GM18507 (cell line): ENCODE measurements at regions not wholly inside any gene's neighbourhood (a gene's known extent, or its start where the extent isn't known, plus 50 kb on each side); places are given as distances from the start of the nearest gene placed in this dataset.

Experiments used
- DNase-seq: peaks from one replicate; pipeline ENCODE4 v3.0.0; 2011; ENCODE audit warnings: low read depth; ENCODE audit not compliant: insufficient read length; ENCODE audit errors: extremely low spot score
- FAIRE-seq: peaks from 2 replicates; lab custom pipeline; 2011; peaks lifted over from hg19 to GRCh38; lab: Jason Lieb, UNC

DNA sequence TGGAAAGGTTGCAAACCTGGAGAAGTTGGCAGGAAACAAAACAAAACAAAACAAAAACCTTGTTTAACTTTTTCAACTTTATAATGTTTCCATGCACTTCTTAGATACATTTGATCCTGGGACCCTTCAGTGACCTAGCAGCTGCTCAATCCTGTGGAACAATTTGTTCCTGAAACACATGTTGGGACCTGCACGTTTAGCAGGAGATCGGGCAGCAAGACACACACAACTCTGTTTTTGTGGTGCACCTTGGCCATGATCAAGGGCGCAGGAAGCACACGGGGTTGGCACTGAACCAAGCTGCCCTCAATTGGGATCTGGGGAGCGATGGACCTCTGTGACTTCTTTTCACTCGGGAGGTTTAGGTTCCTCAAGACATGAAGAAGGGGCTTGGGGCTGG is 268.7 kb downstream of the LOXHD1 start:
- FAIRE-seq (no peak), DNase-seq (no peak)

DNA sequence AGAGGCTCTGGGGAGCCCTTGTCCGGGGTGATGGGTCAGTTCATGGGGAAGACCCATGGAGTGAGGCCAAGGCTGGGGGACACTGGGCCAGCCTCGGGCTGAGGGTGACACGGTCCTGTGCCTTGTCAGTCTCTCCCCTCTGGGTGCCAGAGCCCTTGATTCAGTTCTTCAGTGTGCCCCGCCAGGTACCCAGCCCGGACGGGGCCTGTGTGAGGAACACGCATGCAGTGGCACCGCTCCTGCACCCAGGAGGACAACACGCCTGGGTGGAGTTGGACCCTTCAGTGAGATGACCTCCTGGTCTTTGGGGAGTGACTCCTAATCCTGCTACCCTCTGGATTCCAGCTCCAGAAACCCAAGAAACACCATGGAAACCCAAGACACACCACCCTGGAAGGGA is 264.4 kb downstream of the LOXHD1 start:
- FAIRE-seq = no peak
- DNase-seq = no peak

DNA sequence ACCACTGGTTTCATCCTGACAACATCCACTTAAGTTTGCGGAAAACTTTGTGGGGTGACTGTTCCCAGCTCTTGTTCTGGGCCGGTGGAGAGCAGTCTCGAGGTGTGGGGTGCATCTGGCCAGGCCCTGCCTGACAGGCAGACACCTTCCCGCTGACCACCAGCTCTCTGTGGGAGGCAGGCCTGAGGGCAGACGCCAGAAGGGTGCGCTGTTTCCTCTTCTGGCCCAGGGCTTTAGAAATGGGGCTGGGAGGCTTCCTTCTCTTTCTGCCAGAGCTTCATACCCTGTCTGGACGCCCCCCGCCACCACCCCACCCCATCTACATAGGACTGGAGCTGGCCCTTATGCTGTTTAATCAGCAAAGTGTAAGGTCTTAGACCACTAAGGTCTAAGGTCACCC is 263.8 kb downstream of the LOXHD1 start:
- no peak for DNase-seq
- no peak for FAIRE-seq

DNA sequence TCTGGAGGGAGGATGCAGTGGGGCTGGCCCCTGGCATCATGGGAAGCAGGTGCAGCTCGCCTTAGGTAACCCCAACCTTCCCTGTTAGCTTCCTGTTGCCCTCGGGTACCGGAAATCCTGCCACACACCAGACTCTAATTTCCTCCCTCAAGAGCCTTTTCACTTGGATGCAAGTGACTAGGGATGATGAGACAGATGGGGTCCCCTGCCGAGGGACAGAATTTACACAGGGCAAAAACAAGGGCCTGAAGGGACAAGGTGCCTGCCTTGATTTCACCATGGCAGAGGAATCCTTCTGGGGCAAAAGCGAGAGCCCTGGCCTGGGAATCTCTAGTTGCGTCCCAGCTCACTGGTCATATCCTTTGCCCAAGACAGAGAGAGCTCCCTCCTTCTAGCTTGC is 263.1 kb downstream of the LOXHD1 start:
- DNase-seq (no peak), FAIRE-seq (no peak)

DNA sequence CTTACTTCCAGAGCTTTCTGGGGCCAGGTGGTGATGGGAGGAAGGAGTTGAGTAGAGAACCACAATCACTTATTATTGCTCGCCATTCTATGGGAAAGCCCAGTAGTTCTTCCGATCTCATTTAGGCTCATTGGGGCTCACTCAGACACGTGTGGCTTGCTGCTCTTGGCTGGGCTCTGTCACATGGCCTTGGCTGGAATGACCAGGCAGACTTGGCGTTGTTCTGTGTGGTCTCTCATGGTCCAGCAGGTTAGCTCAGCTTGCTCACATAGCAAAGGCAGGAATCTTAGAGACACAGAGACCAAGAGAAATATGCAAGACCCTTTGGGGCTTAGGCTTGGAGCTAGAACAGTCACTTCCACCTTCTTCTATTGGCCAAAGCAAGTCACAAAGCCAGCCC is 261.2 kb downstream of the LOXHD1 start:
- DNase-seq = no peak
- FAIRE-seq = no peak

DNA sequence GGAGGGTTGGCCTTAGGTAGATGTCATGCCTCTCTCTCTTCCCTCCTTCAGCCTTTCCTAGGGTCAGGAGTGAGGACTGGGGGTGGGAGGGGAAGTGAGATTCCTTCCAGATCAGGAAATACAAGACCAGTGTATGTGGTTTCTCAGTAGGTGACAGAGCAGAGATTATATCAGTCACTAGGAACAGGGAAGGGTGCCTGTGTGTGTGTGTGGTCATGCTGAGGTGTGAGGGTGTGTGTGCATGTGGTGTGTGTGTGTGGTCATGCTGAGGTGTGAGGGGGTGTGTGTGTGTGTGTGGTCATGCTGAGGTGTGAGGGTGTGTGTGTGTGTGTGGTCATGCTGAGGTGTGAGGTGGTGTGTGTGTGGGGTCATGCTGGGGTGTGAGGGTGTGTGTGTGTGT is 259.8 kb downstream of the LOXHD1 start:
- FAIRE-seq = no peak
- DNase-seq = no peak

DNA sequence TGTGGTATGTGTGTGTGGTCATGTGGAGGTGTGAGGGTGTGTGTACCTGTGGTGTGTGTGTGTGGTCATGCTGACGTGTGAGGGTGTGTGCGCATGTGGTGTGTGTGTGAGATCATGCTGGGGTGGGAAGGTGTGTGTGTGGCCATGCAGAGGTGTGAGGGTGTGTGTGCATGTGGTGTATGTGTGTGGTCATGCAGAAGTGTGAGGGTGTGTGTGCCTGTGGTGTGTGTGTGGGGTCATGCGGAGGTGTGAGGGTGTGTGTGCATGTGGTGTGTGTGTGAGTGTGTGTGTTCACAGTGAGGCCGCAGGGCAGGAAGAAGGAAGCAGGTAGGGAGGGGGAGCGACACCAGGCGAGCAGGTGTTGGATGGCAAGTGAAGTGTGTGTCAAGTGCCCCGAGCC is 259.0 kb downstream of the LOXHD1 start:
- FAIRE-seq = no peak

DNA sequence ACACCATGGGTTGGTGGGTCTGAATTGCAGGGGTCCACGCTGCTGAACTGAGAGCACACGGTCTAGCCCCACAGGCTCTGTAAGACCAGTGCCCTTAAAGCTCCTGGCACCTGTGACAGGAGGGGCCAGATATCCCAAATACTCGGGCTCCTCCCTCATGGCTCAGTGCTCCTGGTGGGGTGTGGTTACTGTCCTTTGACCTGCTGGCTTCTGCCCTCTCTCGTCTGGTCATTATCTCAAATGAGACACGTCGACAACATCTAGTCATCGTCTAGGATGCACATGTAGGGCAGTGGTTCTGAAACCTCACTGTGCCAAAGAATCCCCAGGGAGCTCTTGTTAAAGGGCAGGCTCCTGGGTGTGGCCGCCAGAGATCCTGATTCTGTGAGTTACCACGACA is 258.4 kb downstream of the LOXHD1 start:
- DNase-seq = no peak

More for the DNA sequence above, 259.0 kb downstream of the LOXHD1 start:
- no peak for DNase-seq

DNA sequence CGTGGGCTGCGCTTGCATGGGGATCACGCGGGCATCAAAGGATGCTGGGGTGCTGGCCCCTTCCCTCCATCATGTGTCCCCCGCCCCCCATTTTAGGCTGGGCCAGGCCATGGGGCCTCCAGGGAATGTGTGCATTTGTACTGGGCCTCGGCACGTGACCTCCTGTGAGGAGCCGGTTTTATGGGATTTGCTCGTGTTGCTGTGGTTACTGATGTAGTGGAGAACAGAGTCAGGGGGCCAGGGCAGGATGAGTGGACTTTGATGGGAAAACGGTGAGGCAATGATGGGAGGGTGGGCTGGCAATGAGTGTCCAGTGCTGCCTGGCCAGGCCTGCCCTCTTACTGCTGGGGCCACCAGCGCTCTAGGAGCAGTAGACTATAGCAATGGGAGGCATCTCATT is 257.7 kb downstream of the LOXHD1 start:
- no peak for DNase-seq

More for the DNA sequence above, 258.4 kb downstream of the LOXHD1 start:
- no peak for FAIRE-seq

DNA sequence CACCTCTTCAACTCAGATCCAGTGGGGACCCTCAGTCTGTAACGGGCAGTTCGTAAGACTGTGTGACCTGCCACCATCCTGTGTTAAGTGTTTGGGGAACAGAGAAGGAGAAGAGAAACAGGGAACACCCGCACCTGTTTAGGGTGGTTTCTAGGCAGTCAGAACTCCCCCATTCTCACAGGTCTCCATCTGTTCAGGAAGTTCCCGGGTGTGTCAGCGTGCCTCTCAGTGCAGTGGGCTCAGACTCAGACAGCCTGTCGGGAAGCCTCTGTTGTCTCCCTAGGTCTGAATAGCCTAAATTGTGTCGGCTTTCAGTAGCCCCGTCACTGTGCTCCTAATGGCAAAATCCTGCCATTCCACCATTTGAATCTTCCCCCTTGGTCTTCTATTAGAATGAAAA is 256.6 kb downstream of the LOXHD1 start:
- FAIRE-seq = no peak
- DNase-seq = no peak

More for the DNA sequence above, 257.7 kb downstream of the LOXHD1 start:
- no peak for FAIRE-seq

DNA sequence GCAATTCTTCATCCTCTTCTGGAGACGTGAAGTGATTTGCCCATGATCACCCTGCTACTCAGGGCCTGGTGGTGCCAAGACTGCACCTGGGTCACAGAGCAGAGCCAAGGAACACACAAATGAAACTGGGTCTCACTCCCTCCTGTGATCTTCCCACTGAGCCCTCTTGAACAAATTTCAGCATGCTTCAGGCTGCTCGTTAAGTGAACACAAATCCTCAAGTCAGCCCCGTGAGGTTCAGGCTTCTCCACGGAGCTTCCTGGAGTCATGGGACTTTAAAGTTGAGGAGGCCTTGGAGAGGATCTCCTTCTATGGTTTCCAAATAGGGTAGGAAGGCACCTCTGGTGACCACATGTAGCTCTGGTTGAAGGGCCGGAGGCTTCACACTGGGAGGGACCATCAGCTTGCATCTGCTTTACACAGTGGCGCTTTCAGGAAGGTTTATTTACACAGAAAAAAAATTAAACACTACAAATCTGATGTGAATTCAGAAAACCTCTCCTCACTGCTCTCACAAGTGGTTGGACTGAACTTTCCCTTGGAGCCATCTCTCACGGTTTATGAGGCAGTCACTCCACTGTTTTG is 255.4 kb downstream of the LOXHD1 start:
- no peak for DNase-seq
- FAIRE-seq = no peak

DNA sequence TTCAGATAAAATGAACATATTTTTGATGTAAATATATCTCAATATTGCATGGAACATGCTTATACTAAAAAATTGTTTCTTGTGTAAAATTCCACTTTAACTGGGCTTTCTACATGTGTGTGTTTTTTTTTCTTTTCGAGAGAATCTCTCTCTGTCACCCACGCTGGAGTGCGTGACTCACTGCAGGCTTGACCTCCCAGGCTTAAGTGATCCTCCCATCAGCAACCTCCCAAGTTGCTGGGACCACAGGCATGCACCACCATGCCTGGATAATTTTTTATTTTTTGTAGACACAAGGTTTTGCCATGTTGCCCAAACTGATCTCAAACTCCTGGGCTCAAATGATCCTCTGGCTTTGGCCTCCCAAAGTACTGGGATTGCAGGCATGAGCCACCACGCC is 254.6 kb downstream of the LOXHD1 start:
- DNase-seq (no peak), FAIRE-seq (no peak)

DNA sequence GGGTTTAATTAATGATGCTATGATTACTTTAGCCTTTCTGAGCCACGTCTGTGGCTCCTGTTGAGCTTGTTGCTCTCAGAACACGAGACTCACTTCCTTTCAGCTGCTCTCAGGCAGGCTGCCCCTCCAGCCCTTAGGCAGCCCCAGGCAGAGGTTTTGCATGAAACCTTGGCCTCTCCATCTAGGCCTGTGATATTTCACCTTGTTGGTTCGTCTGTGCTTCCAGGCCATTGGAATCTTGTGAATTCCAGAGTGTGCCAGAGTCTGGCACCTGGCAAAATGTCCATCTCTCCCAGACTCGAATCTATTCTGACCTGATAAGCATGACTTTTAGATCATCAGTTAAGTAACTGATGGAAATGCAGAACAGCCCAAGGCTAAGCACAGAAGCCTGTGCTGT is 254.1 kb downstream of the LOXHD1 start:
- no peak for FAIRE-seq
- no peak for DNase-seq

DNA sequence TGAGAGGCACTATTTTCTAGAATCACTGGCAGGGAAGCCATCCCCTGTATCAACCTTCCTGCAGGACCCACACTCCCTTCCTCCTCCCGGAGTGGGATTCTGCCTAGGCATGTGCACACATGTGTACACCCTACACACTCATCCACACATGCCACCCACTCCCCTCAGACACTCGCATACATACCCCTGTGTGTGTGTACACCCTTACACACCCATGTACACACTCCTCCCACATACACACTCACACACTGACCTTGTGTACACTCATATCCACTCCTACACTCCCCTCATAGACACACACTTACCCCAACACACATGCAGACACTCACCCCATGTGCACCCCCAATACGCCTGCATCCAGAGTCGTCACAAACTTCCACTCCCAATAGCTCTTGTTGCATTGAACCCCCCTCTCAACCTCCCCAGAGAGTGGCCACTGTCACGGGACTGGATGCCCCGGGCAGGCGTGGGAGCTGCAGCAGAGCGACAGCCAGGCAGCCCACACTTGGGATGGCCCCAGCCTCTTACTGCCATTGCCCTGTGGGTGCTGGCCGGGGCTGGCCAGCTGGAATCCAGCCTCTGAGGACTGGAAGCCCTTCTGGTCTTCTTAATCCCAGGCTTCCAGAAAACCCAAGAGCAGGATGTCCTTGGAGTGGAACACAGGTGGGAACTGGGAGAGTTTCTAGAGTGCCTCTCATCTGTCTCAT is 251.0 kb downstream of the LOXHD1 start:
- FAIRE-seq = no peak

DNA sequence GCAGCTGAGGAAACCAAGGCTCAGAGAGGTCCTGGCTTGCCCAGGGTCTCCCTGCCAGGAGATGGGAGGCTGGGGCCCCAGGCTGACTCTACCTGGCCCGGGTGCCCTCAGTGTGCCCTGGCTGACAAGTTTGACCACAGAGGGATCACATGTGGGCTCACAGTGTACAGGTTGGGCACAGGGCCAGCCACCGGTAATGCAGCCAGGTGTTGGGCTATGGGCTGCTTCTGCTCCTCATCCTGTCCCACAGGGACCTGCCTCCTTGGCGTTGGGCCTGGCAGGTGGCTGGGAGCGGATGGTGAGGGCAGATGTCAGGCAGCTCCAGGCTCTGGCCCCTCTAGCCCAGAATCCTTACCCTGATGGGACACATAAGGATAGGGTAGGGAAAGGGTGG is 250.5 kb downstream of the LOXHD1 start:
- no peak for FAIRE-seq
- DNase-seq = no peak

More for the DNA sequence above, 251.0 kb downstream of the LOXHD1 start:
- no peak for DNase-seq

DNA sequence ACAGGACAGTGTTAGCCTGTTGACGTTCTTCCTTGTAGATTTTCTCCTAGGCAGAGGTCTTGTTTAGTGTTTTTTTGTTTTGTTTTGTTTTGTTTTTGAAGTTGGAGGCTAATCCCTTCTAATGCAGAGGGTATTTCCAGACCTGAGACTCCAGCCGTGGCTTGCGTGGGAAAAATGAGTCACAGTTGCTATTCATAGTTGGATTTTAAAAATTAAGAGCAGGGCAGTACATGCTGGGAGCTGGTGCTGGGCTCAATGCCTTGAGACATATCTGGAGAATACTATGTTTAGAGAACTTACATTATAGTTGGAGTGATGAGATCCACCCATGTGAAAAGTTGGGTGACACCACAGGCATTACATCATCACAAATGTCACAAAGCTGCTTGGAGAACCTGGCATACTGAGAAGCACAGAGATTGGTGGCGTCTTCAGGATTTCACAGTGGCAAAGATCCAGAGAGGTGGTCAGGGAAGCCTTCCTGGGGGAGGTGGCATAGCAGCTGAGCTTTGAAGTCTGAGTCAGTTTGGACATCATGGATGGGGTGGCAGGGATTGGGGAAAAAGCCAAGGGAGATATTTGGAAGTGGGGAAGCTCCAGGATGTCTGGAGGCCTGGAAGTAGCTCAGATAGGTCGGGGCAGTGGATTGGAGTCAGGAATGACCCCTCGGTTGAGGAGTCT is 249.4 kb downstream of the LOXHD1 start:
- no peak for FAIRE-seq
- DNase-seq = no peak

DNA sequence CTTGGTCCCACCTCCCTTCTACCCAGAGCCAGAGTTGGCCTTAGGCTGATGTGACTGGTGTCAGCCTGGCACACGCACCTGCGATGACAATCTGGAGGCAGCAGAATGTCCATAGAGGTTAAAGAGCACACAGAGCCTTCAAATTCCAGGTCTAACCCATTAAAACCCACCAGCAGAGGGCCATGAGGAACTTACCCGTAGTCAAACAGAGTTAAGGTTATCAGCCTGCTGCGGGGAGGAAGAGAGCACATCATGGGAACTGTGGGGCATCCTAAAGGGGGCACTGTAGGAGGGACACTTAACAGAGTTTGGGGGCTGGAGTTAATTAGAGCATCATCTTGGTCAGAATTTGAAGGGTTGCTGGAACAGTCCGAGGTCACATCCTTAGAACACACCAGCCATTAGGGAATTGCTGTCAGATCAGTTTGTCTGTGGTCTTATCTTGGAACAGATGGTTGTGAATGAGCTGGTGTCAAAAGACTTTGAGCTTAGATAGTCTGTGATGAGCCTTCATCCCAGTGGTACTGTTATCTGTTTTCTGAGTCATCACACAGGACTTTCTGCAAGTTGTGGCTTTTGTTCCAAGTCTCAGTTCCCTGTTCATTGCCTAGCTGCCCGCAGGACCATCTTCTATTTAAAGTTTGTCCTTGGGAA is 248.6 kb downstream of the LOXHD1 start:
- no peak for DNase-seq
- no peak for FAIRE-seq

DNA sequence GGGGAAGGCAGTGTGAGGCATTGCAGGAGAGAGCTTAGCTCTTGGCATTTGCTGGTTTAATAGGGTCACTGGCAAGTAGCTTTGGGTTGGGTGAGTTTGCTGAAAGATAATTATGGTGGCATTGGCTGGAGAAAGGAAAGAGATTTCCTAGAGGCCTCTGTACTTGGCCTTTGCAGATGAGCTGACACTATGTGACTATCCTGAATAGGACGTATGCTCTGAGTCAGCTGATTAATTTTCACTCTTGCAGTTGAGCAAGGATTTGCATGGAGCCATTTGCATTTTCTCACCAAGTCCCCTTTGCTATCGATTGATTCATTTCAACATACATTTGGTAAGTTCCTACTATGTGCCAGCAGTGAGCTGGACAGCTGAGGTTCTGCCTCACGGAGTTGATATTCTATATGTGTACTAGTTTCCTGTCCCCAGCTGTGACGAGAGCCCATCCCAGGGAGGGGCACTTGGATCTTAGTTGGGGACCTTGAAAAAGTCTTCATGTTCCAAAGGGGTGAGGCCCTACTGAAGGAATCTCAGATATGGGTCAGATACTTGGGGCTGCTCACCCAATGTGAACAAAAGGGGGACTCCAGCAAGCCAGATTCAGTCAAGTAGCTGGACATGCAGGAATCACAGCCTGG is 245.7 kb downstream of the LOXHD1 start:
- FAIRE-seq (no peak), DNase-seq (no peak)

DNA sequence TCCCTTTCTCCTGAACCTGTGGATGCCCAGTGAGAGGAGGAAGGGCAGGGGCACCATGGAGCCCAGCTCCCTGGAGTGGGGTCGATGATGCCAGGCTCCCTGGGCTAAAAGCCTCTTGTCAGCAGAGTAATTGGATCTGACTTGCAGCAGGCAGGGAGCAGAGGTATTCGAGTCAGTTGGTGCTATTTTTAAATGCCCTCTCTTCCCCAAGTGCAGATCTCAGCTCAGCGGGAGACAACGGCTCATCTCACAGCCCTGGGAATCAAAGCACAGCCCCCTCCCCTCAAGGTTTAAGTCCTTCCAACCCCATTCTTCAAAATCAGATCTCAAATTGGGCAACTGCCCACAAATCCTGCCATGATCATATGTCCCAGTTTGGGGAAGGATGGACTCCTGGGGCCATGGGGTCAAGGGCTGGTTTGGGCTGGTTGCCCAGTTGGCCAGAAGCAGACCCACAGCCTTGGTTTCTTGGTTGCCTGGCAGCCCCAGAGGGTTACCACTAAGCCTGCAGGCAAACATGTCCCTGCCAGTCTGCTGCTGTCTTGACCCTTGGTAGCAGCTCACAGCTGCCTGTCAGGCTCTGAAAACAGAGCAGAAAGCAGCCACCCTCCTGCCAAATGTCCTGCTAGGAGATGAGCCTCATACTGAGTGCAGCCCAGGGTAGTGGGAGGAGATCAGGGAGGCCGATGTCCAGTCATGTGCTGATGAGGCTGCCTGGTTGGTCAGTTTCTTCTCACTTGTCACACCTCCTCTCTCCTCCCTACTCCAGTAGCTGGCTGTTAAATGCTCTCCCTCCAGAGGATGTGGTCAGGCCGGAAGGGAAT is 244.9 kb downstream of the LOXHD1 start:
- DNase-seq = no peak
- no peak for FAIRE-seq
